ENCODE measurements at regions not wholly inside any gene's neighbourhood (a gene's known extent, or its start where the extent isn't known, plus 50 kb on each side); places are given as distances from the start of the nearest gene placed in this dataset.

- TF ChIP-seq CTCF (IDR thresholded peaks at IDR 0.05; ENCODE audit: low read length) (no peak), EZH2phosphoT487 (IDR thresholded peaks at IDR 0.05; ENCODE audit: low read length) (no peak), EZH2 (optimal IDR thresholded peaks at IDR 0.05; ENCODE audit: low read depth, low read length) (no peak)
Measured at GRCh38 chr3:168212664-168213285, 117.1 kb upstream of the GOLIM4 start.

All from MM.1S (cell line).